Activated CD4-positive, alpha-beta T cell treated with anti-CD3 and anti-CD28 coated beads, Interleukin-2, amount 10 ng/mL, durations not matched to agents 24 days and 14 days (primary cell): ENCODE measurements at regions not wholly inside any gene's neighbourhood (a gene's known extent, or its start where the extent isn't known, plus 50 kb on each side); places are given as distances from the start of the nearest gene placed in this dataset.
"Not testable (repeated sequence)": the region's sequence is repeated elsewhere in the genome, so short reads cannot be mapped to it uniquely, and the experiment has no call there.

Experiments used
- DNase-seq: peaks from one replicate; pipeline ENCODE4 v3.0.0; 2022
- H3K27ac Mint-ChIP-seq: one replicate; pipeline ENCODE4 v1.8.0; 2022; ENCODE audit warnings: mild to moderate bottlenecking, mixed read lengths
- H3K27me3 Mint-ChIP-seq: one replicate; pipeline ENCODE4 v1.8.0; 2022; ENCODE audit warnings: mixed read lengths
- H3K36me3 Mint-ChIP-seq: one replicate; pipeline ENCODE4 v1.8.0; 2022; ENCODE audit warnings: low read depth, mild to moderate bottlenecking, mixed read lengths
- H3K4me1 Mint-ChIP-seq: one replicate; pipeline ENCODE4 v1.8.0; 2021; ENCODE audit warnings: mixed read lengths
- H3K4me3 Mint-ChIP-seq: one replicate; pipeline ENCODE4 v1.8.0; 2022; ENCODE audit warnings: mild to moderate bottlenecking, moderate library complexity, mixed read lengths
- H3K9me3 Mint-ChIP-seq: one replicate; pipeline ENCODE4 v1.8.0; 2021; ENCODE audit warnings: mixed read lengths
- intact Hi-C: fragments of 100-400 bp; cut with micrococcal nuclease; formaldehyde crosslinking; loops from one replicate; pipeline ENCODE4 v1.15.1; 2023

GRCh38 chr14:104262515-104263514, 124.4 kb downstream of the KIF26A start:
- Mint-ChIP-seq H3K27me3 (peaks cover 10% of the 10 kb centered on the region), H3K4me1 (no peaks in the 10 kb centered on the region), H3K36me3 (no peaks in the 10 kb centered on the region), H3K27ac (no peak overlapping the region), H3K9me3 (no peaks in the 10 kb centered on the region), H3K4me3 (no peak overlapping the region)
- no peak for DNase-seq
- intact Hi-C loops: no loop called here

GRCh38 chr14:104263675-104264358, 125.4 kb downstream of the KIF26A start:
- intact Hi-C loops: no loop called here
- no peak overlapping the region for H3K4me3 Mint-ChIP-seq
- DNase-seq: no peak
- H3K4me1 Mint-ChIP-seq: no peaks in the 10 kb centered on the region
- peaks cover 8% of the 10 kb centered on the region for H3K27me3 Mint-ChIP-seq
- H3K36me3 Mint-ChIP-seq: no peaks in the 10 kb centered on the region
- no peak overlapping the region for H3K27ac Mint-ChIP-seq
- no peaks in the 10 kb centered on the region for H3K9me3 Mint-ChIP-seq

GRCh38 chr14:104264495-104265265, 126.3 kb downstream of the KIF26A start:
- no peak for DNase-seq
- H3K36me3 Mint-ChIP-seq: no peaks in the 10 kb centered on the region

GRCh38 chr14:104265918-104266630, 127.7 kb downstream of the KIF26A start:
- no peak overlapping the region for H3K27ac Mint-ChIP-seq

More at GRCh38 chr14:104264495-104265265, 126.3 kb downstream of the KIF26A start:
- intact Hi-C loops: no loop called here
- H3K9me3 Mint-ChIP-seq: no peaks in the 10 kb centered on the region
- peaks cover 6% of the 10 kb centered on the region for H3K27me3 Mint-ChIP-seq
- H3K27ac Mint-ChIP-seq: no peak overlapping the region
- no peak overlapping the region for H3K4me3 Mint-ChIP-seq
- H3K4me1 Mint-ChIP-seq: no peaks in the 10 kb centered on the region

GRCh38 chr14:104266631-104267575, 128.5 kb downstream of the KIF26A start:
- DNase-seq: no peak
- H3K4me1 Mint-ChIP-seq: no peaks in the 10 kb centered on the region
- H3K4me3 Mint-ChIP-seq: no peak overlapping the region

More at GRCh38 chr14:104265918-104266630, 127.7 kb downstream of the KIF26A start:
- no peak for DNase-seq
- Mint-ChIP-seq H3K9me3 (no peaks in the 10 kb centered on the region), H3K4me1 (no peaks in the 10 kb centered on the region), H3K36me3 (no peaks in the 10 kb centered on the region), H3K27me3 (no peaks in the 10 kb centered on the region), H3K4me3 (no peak overlapping the region)
- intact Hi-C loops: no loop called here

GRCh38 chr14:104267895-104268294, 129.5 kb downstream of the KIF26A start:
- Mint-ChIP-seq H3K27ac (no peak overlapping the region), H3K36me3 (no peaks in the 10 kb centered on the region), H3K9me3 (no peaks in the 10 kb centered on the region), H3K4me3 (no peak overlapping the region), H3K4me1 (no peaks in the 10 kb centered on the region), H3K27me3 (no peaks in the 10 kb centered on the region)
- no peak for DNase-seq
- intact Hi-C loops: no loop called here

More at GRCh38 chr14:104266631-104267575, 128.5 kb downstream of the KIF26A start:
- no peaks in the 10 kb centered on the region for H3K36me3 Mint-ChIP-seq
- intact Hi-C loops: no loop called here
- H3K27ac Mint-ChIP-seq: no peak overlapping the region
- H3K27me3 Mint-ChIP-seq: no peaks in the 10 kb centered on the region
- H3K9me3 Mint-ChIP-seq: no peaks in the 10 kb centered on the region

GRCh38 chr14:104268295-104268694, 129.9 kb downstream of the KIF26A start:
- no peaks in the 10 kb centered on the region for H3K9me3 Mint-ChIP-seq
- H3K4me3 Mint-ChIP-seq: no peak overlapping the region
- intact Hi-C loops: no loop called here
- no peaks in the 10 kb centered on the region for H3K4me1 Mint-ChIP-seq
- no peaks in the 10 kb centered on the region for H3K27me3 Mint-ChIP-seq
- DNase-seq: no peak
- H3K27ac Mint-ChIP-seq: no peak overlapping the region
- no peaks in the 10 kb centered on the region for H3K36me3 Mint-ChIP-seq

- Mint-ChIP-seq H3K9me3 (no peaks in the 10 kb centered on the region), H3K27ac (no peak overlapping the region)
- DNase-seq: no peak
Observed at GRCh38 chr14:104268725-104269436, 130.5 kb downstream of the KIF26A start.

GRCh38 chr14:104269511-104270241, 131.3 kb downstream of the KIF26A start:
- DNase-seq, H3K9me3 Mint-ChIP-seq, H3K27ac Mint-ChIP-seq, H3K4me3 Mint-ChIP-seq, H3K36me3 Mint-ChIP-seq, intact Hi-C loops, H3K27me3 Mint-ChIP-seq, H3K4me1 Mint-ChIP-seq: not testable (repeated sequence)

More at GRCh38 chr14:104268725-104269436, 130.5 kb downstream of the KIF26A start:
- no peaks in the 10 kb centered on the region for H3K36me3 Mint-ChIP-seq
- H3K27me3 Mint-ChIP-seq: no peaks in the 10 kb centered on the region
- H3K4me1 Mint-ChIP-seq: no peaks in the 10 kb centered on the region
- H3K4me3 Mint-ChIP-seq: no peak overlapping the region
- intact Hi-C loops: no loop called here

- H3K27ac Mint-ChIP-seq: no peak overlapping the region
- no peaks in the 10 kb centered on the region for H3K9me3 Mint-ChIP-seq
- H3K36me3 Mint-ChIP-seq: no peaks in the 10 kb centered on the region
- H3K4me1 Mint-ChIP-seq: no peaks in the 10 kb centered on the region
- no peaks in the 10 kb centered on the region for H3K27me3 Mint-ChIP-seq
- intact Hi-C loops: no loop called here
- no peak overlapping the region for H3K4me3 Mint-ChIP-seq
- no peak for DNase-seq
Observed at GRCh38 chr14:104271391-104271790, 133.0 kb downstream of the KIF26A start.

GRCh38 chr14:104274806-104275205, 136.4 kb downstream of the KIF26A start:
- Mint-ChIP-seq H3K27ac (no peak overlapping the region), H3K36me3 (no peaks in the 10 kb centered on the region), H3K4me1 (no peaks in the 10 kb centered on the region), H3K4me3 (no peak overlapping the region), H3K27me3 (no peaks in the 10 kb centered on the region), H3K9me3 (no peaks in the 10 kb centered on the region)
- intact Hi-C loops: no loop called here
- DNase-seq: no peak
